GM21717 (cell line): ENCODE measurements at regions not wholly inside any gene's neighbourhood (a gene's known extent, or its start where the extent isn't known, plus 50 kb on each side); places are given as distances from the start of the nearest gene placed in this dataset.
"Not testable (repeated sequence)": the region's sequence is repeated elsewhere in the genome, so short reads cannot be mapped to it uniquely, and the experiment has no call there.

Source experiments
- ATAC-seq: cut with Tn5 transposase; IDR thresholded peaks from one replicate; pipeline ENCODE4 v1.9.1; 2021; ENCODE audit warnings: mild to moderate bottlenecking, moderate library complexity; ENCODE audit not compliant: unreplicated experiment

DNA sequence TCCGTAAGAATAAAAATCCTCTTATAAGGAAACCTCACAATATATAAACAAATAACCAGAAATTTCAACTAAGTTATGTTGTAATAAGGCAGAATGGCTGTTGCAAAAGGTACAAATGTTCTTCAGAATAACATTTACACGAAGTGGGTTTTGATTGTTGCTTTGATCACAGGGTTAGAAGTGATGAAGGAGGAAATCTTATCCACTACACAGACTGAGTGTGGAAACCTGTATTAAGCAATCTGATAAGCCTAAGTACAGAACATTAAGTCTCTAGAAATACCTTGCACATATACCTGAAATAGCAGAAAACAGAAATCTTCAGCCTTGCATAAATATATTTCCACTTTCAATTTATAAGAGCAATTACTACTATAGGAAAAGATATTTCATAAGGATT lies 251.9 kb downstream of the ETV1 start:
- ATAC-seq = no peak

DNA sequence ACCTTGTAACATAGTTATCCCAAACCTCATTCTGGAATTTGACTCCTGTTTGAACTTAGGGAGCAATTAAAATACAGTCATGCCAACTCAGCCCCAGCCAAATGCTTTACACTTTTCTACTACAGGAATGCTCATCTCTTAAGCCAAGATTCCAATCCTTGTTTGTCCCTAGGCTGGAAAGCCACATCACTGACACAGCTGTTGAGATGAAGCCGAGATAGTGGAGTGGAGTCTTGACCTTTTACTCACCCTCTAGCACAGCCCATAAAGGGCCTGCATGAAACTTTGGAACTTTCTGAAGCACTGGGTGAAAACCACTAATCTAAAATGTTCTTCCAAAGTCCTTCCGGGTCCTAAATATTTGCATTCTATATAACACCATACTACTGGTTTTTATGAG lies 247.3 kb downstream of the ETV1 start:
- ATAC-seq = no peak

DNA sequence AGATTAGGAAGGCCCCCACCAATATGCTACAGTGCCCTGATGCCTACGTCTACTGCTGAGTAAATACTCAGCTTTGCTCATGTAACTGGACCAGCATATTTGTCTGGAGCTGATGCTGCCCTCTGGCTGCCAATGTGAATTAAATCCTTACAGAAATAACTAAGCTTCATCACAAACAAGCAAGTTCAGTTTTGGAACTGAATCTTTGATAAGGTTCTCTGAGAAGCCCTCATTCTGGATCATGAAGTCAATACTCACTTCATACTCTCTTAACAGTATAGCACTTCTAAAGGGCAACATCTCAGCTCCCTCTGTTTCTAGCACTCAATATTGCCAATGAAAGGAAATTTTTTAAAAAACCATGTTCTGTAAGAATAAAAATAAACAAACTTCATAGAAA lies 246.7 kb downstream of the ETV1 start:
- ATAC-seq = no peak

DNA sequence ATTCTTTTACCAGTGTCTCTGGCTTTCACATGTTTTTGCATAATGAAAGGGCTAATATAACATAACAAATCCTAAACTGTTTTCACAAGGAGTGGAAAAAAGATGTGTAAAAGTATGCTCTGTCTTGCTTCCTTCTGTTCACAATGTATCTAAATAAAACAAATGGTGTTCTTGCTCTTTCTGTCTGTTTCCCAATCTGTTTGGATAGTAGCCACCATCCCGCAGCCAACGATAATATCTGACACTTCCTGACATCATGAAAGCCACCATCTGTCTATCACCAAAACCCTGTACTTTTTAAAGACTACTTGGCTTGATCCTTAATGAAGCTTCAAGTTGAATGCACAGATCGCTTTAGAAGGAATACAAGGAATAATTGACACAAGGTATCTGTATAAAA lies 246.2 kb downstream of the ETV1 start:
- no peak for ATAC-seq

DNA sequence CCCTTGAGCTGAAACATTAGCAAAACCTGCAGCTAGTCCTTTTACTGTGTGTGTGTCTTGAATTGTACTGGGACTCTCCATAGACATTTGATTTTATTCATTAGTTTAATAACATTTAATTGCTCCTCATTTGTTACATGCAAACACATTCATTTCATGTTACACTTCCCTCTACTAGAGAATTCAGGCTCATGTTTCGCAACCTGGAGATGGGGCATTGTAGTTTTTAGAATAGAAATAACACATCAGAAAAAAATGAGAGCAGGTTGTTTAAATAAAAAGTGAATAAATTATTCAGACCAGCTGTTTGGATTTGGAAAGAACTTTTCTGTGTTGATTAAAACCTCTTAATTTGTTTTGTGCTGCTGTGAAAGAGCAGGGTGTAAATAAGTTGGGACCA lies 243.9 kb downstream of the ETV1 start:
- no peak for ATAC-seq

DNA sequence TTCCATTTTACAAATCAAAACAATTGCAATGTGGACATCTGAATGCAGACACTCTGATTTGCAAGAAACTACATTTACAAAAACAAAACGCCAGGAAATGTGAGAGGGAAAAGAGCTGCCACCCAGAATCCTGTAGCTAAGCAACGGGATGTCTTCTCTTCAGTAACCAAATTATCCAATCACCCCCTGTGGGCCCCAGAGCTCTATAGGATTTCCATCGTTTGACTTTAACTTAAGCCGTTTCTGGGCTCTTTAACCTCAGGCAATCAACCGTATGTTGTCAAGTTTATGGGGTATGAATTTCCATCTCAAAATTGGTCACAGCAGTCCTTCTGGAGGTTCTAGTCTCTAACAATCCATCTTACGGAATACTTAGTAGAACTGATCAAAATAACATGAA lies 240.5 kb downstream of the ETV1 start:
- no peak for ATAC-seq

DNA sequence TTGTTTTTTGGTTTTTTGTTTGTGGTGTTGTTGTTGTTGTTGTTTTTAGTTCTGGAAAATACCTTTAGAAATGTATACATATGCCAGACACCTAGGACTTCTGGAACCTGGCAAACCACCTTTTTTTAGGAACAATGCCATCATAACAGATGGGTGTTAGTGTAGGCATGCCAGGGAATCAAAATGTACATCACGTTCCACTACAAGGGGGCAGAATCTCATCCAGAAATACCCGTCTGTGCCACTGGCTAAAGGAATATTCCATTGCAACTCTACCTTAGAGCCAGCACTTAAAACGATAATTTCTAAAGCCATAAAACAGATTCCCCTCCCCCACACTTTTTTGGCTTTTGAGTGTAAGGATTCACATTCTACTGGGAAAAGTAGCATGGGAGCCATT lies 239.8 kb downstream of the ETV1 start:
- no peak for ATAC-seq

DNA sequence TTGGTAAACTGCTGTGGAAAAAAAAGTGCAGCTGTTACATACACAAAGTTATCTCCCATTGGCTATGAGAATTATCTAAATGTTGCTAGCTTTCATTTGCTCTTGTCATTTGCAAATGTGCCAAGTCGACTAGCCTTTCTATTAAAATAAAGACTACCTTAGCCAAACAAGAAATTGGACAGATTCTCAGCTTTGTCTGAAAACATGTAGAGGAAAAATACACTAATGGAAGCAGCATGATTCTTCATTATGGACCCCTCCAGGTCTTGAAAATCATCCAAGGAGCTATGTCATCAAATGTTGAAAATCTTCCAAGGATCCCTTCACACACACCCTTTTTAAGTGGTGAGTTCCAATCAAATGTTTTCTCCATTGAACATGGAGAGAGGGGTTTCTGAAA lies 237.7 kb downstream of the ETV1 start:
- no peak for ATAC-seq

DNA sequence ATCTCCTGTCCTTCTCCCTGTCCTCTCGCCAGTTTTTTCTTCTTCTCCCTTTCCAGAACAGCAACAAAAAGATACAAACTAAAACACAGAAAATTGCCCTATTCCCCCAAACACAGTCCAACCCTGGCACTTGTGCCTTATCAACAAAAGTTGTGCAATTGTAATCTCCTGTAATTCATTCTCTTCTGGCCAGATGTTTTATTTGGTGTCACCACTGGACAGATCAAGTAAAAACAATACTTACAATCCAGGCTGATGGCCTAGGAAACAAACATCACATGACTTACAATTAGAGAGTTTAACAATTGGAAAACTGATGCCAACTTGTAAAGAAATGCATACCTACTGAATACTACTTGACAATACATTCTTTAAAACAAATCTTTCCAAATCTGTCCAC lies 231.6 kb downstream of the ETV1 start:
- ATAC-seq = no peak

DNA sequence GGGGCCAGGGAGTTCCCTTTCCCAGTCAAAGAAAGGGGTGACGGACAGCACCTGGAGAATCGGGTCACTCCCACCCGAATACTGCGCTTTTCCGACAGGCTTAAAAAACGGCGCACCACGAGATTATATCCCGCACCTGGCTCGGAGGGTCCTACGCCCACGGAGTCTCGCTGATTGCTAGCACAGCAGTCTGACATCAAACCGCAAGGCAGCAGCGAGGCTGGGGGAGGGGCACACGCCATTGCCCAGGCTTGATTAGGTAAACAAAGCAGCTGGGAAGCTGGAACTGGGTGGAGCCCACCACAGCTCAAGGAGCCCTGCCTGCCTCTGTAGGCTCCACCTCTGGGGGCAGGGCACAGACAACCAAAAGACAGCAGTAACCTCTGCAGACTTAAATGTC lies 223.6 kb downstream of the ETV1 start:
- ATAC-seq = not testable (repeated sequence)

DNA sequence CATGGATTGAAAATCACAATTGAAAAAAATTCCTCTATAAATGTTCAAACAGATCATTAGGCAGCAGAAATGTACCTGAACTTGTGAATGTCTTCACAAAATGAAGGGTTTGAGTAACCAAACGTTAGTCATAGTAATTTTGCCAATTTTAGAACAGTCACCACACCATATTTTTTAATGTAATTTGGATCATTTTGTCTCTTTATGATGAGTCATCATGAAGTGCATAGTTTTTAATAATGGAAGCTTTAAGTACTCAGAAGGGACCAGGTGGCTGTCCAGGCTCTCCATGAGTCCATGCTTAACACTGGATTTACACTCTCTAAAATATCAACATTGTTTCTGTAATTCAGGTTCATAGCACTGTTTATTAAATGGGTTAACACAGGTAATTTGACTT lies 219.2 kb downstream of the ETV1 start:
- no peak for ATAC-seq

DNA sequence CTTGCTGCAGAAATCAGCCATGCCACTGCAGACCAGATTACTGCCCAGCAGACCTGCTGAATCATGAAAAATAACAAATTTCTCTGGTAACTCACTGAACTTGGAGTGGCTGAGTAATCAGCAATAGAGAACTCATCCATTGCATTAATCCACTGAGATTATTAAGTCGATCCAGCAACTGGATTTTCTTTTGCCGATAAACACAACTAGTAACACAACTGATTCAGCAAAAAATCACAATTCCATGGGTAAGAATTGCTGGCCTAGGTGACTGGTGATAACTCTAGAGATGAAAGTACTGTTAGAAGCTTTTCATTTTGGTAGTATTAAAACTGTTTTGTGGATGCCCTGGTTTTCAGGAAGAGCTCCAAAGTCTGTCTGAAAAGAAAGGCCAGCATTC lies 214.5 kb downstream of the ETV1 start:
- ATAC-seq = no peak

DNA sequence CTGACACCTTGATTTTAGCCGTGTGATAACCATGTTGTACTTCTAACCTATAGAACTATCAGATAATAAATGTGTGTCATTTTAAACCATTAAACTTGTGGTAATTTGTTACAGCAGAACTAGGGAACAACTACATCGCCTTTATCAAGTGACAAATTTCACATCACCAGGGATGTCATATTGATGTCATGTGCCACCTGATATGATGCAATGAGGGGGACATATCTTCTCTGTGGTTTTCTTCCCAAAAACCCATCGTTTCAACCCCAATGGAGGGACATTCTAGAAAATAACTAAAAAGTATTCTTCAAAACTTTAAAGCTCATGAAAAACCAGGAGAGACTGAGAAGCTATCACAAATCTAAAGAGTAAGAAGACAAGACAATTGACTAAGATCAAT lies 212.2 kb downstream of the ETV1 start:
- no peak for ATAC-seq

DNA sequence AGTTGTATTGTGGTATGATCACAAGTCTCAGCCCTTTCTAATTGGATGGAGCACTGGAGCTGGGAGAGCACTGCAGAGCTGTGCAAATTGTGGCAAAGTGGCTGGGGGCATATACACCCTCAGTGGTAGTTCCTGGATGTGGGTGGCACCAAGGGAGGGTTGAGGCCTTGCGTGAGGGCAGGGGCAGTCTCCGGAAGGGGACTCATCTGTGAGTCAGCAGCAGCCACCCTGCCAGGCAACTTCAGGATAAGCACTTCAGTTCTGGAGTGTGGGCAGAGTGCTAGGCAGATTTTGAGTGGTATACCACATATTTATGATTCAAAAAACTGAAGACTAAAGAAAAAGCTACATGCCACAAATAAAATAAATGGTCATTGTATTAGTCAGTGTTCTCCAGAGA lies 210.5 kb downstream of the ETV1 start:
- ATAC-seq = no peak

DNA sequence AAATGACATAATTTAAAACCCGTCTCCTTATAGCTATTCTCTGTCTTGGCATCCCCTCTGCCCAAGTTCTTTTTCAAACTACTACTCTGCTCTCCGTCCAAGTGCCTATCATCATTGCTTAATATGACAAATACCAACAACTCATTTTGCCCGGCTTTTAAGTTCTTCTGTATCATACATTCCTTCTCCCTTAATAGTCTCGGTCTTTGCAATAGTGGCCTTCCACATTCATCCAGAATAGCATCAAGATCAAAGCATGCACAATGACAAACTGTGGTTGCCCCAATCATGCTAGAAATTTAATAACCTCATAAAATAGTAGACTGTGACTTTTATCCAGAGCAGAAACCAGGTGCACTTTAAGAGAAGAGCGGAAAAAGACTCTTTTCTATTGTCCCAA lies 198.9 kb downstream of the ETV1 start:
- ATAC-seq = no peak

DNA sequence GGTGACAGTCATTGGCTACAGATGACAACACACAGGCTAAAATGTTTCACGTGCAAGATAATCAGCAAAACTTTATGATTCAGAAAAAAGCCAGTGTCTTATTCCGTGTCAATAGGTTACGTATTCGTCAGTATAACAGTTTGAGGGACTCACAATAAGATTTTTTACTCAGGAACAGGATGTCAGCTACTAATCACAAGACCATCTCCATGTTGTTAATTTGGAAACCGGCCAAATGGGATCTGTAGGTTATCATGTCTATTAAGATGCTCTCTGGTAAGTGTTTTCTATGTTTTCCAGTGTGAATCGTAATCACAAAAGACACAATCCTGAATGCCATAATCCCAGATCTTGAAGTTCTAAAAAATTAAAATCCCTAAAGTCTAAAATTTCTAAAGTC lies 197.3 kb downstream of the ETV1 start:
- no peak for ATAC-seq

DNA sequence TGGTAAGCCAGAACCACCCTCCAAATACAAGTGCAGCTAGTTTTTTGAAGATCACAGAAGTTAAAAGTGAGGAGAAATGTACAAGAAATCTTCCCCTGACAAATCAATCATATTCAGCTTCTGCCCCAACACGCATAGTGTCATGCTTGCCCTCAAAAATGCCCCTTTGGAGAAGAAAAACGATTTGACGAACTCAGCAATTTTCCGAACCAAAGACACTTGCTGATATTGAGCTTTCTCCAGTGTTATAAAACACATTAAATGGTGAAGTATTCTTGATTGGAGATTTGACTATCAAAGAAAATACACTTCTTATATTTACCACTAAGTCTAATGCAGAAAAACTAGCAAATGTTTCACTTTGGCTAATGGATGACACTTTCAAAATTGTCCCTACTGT lies 195.5 kb downstream of the ETV1 start:
- no peak for ATAC-seq

DNA sequence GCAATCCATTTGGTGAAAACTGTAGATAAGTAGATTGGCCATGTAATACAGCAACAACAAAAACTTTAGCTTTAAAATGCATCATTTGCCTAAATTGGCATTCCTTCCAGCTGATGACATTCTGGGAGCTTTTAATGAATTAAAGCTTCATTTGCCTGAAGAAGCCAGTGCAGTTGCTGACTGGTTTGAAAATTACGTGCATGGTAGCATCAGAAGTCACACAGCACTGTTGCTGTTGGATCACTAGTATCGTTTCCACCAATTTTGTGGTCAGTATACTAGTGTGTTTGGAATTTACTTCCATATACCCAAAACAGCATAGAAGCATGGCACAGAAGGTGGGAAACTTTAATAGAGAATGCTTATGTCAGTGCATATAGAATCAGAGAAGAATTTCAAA lies 194.9 kb downstream of the ETV1 start:
- ATAC-seq = no peak

DNA sequence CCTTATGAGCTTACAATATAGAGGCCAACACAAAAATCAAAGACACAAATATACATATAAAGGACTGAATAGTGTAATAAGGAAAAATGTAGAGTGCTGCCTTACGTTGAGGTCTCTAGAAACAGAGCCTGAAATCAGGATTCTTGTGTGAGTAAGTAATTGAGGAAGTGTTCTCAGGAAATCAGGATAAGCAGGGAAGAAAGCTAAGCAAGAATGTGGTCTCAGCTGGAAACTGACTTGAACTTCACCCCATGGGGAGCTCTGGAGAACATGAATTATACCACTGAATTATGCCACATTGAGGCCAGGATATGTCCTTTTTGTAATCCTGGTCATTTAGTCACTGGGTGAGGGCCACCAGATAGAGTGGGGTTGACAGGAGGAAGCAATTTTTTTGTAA lies 191.9 kb downstream of the ETV1 start:
- no peak for ATAC-seq

DNA sequence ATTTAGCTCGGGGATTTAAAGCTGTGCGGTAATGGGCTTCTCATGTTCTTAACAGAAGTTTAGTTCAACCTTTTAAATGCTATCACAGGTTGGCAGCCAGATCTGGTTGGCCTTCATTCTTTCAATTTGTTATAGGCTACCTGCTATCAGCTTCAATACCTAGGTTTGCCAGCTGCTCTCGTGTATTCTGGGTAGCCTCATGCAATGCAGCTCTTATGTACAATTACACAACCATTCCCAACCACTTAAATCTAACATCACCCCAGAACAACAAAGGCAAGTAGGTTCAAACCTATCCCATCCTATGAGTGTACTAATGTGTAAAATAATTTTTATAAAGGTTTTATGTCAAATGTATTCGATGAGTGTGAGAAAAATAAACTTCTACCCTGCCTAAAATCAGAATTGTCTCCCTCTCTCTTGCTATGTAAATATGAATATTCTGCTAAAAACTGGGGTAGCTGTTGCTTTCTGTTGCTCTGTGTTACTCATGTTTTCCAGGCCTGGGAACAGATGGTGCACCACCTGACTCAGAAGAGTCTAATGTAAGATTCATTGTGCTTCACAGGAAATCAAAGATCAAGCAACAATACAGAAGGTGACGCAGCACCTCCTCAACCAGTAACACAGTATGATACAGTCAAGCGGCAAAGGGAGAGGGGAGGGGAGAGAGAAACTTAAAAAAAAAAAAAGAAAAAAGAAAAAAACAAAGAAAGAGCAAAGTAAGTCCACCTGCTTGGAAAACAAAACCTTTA lies 188.6 kb downstream of the ETV1 start:
- ATAC-seq = no peak

DNA sequence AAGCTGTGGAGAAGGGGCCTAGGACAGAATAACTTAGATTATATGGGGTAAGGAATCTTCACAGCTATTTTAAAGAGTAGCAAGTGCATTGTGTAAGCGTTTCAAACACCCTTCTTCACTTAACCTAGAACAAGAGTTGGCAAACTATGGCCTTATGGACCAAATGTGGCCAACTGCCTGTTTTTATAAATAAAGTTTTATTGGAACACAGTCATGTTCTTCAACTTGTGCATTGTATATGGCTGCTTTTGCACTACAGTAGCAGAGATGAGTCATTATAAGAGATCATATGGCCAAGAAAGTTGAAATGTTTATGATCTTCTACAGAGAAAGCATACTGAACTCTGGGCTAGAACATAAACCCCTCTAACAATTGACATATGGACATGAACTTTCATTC lies 187.8 kb downstream of the ETV1 start:
- ATAC-seq = no peak

DNA sequence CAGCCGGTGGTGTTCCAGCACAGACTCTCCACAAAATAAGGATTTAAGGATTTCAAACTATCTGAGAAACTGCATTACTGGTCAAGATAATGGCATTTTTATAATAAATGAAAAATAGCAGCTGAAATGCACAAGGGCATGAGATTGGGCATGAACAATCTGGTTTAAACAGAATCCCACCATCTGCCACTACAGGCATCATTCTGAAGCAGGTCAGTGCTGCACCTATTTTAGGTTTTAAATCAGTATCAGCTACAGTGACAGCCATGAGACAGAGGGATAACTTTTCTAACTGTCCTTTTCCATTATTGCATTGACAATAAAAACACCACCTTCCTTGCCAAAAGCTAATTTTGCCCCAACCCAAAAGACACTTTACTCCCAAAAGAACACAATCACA lies 186.8 kb downstream of the ETV1 start:
- no peak for ATAC-seq

DNA sequence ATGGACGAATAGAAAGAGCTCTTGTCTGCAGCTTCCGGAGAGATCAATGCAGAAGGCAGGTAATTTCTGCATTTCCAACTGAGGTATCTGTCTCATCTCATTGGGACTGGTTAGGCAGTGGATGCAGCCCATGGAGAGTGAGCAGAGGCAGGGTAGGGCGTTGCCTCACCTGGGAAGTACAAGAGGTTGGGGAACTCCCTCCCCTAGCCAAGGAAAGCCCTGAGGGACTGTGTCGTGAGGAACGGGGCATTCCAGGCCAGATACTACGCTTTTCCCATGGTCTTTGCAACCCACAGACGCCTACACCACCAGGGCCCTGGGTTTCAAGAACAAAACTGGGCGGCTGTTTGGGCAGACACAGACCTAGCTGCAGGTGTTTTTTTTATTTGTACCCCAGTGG lies 186.3 kb downstream of the ETV1 start:
- ATAC-seq = no peak
